Activated CD4-positive, alpha-beta T cell treated with anti-CD3 and anti-CD28 coated beads, Interleukin-2, amount 10 ng/mL, durations not matched to agents 7 days and 5 days (primary cell): ENCODE measurements at regions not wholly inside any gene's neighbourhood (a gene's known extent, or its start where the extent isn't known, plus 50 kb on each side); places are given as distances from the start of the nearest gene placed in this dataset.

Source experiments
- CTCF ChIA-PET: fragments of 350-600 bp; sonication (Branson Sonifier 250); formaldehyde crosslinking; loops from one replicate; lab custom pipeline; 2021; ENCODE audit warnings: antibody characterized with exemption; lab: Charles Lee
- POLR2A ChIA-PET: fragments of 350-600 bp; sonication (Branson Sonifier 250); formaldehyde crosslinking; loops from one replicate; lab custom pipeline; 2021; ENCODE audit warnings: antibody characterized with exemption; lab: Charles Lee
- DNase-seq: peaks from one replicate; pipeline ENCODE4 v3.0.0-alpha.2; 2020
- H3K27ac Mint-ChIP-seq: one replicate; pipeline ENCODE4 v1.8.0; 2021; ENCODE audit warnings: mild to moderate bottlenecking, moderate library complexity, mixed read lengths
- H3K27me3 Mint-ChIP-seq: one replicate; pipeline ENCODE4 v1.8.0; 2021; ENCODE audit warnings: mixed read lengths
- H3K36me3 Mint-ChIP-seq: one replicate; pipeline ENCODE4 v1.8.0; 2021; ENCODE audit warnings: low read depth, mixed read lengths
- H3K4me1 Mint-ChIP-seq: one replicate; pipeline ENCODE4 v1.8.0; 2021; ENCODE audit warnings: mixed read lengths
- H3K4me3 Mint-ChIP-seq: one replicate; pipeline ENCODE4 v1.8.0; 2021; ENCODE audit warnings: mild to moderate bottlenecking, moderate library complexity, mixed read lengths
- H3K9me3 Mint-ChIP-seq: one replicate; pipeline ENCODE4 v1.8.0; 2021; ENCODE audit warnings: mixed read lengths

GRCh38 chr2:45182667-45183295 lies 173.5 kb upstream of the SIX2 start:
- H3K36me3 Mint-ChIP-seq = no peaks in the 10 kb centered on the region
- no peak overlapping the region for H3K4me3 Mint-ChIP-seq
- DNase-seq = no peak
- H3K4me1 Mint-ChIP-seq = no peaks in the 10 kb centered on the region
- POLR2A ChIA-PET = no interaction called here
- CTCF ChIA-PET = no interaction called here
- H3K27me3 Mint-ChIP-seq = peaks cover 15% of the 10 kb centered on the region
- H3K9me3 Mint-ChIP-seq = no peaks in the 10 kb centered on the region
- H3K27ac Mint-ChIP-seq = no peak overlapping the region

- no peak overlapping the region for H3K27ac Mint-ChIP-seq
- H3K9me3 Mint-ChIP-seq = no peaks in the 10 kb centered on the region
- peaks cover 26% of the 10 kb centered on the region for H3K27me3 Mint-ChIP-seq
- H3K4me3 Mint-ChIP-seq = no peak overlapping the region
- CTCF ChIA-PET = no interaction called here
- H3K36me3 Mint-ChIP-seq = no peaks in the 10 kb centered on the region
- POLR2A ChIA-PET = no interaction called here
- no peaks in the 10 kb centered on the region for H3K4me1 Mint-ChIP-seq
- no peak for DNase-seq
Measured at GRCh38 chr2:45180779-45181178, 171.5 kb upstream of the SIX2 start.

- ChIA-PET CTCF (no interaction called here), POLR2A (no interaction called here)
- Mint-ChIP-seq H3K4me1 (no peaks in the 10 kb centered on the region), H3K27me3 (peaks cover 26% of the 10 kb centered on the region), H3K9me3 (no peaks in the 10 kb centered on the region), H3K27ac (no peak overlapping the region), H3K36me3 (no peaks in the 10 kb centered on the region), H3K4me3 (no peak overlapping the region)
- DNase-seq = no peak
Measured at GRCh38 chr2:45180033-45180746, 170.9 kb upstream of the SIX2 start.

GRCh38 chr2:45178854-45179253 lies 169.6 kb upstream of the SIX2 start:
- no peaks in the 10 kb centered on the region for H3K9me3 Mint-ChIP-seq
- H3K4me3 Mint-ChIP-seq = no peak overlapping the region
- CTCF ChIA-PET = no interaction called here
- no peaks in the 10 kb centered on the region for H3K36me3 Mint-ChIP-seq
- POLR2A ChIA-PET = no interaction called here
- no peak overlapping the region for H3K27ac Mint-ChIP-seq
- peaks cover 33% of the 10 kb centered on the region for H3K27me3 Mint-ChIP-seq
- DNase-seq = no peak
- no peaks in the 10 kb centered on the region for H3K4me1 Mint-ChIP-seq

- ChIA-PET POLR2A (no interaction called here), CTCF (no interaction called here)
- H3K4me1 Mint-ChIP-seq = no peaks in the 10 kb centered on the region
- H3K36me3 Mint-ChIP-seq = no peaks in the 10 kb centered on the region
- H3K27ac Mint-ChIP-seq = no peak overlapping the region
- H3K4me3 Mint-ChIP-seq = no peak overlapping the region
- no peak for DNase-seq
- H3K9me3 Mint-ChIP-seq = no peaks in the 10 kb centered on the region
- peaks cover 38% of the 10 kb centered on the region for H3K27me3 Mint-ChIP-seq
Measured at GRCh38 chr2:45178359-45178758, 169.1 kb upstream of the SIX2 start.

- no peak for DNase-seq
- no peaks in the 10 kb centered on the region for H3K4me1 Mint-ChIP-seq
- no peak overlapping the region for H3K4me3 Mint-ChIP-seq
- peaks cover 42% of the 10 kb centered on the region for H3K27me3 Mint-ChIP-seq
- CTCF ChIA-PET = no interaction called here
- H3K9me3 Mint-ChIP-seq = no peaks in the 10 kb centered on the region
- H3K27ac Mint-ChIP-seq = no peak overlapping the region
- POLR2A ChIA-PET = no interaction called here
- no peaks in the 10 kb centered on the region for H3K36me3 Mint-ChIP-seq
Measured at GRCh38 chr2:45177870-45178269, 168.6 kb upstream of the SIX2 start.

GRCh38 chr2:45176390-45176789 lies 167.1 kb upstream of the SIX2 start:
- Mint-ChIP-seq H3K36me3 (no peaks in the 10 kb centered on the region), H3K4me1 (no peaks in the 10 kb centered on the region), H3K27me3 (peaks cover 56% of the 10 kb centered on the region), H3K27ac (no peak overlapping the region), H3K4me3 (no peak overlapping the region), H3K9me3 (no peaks in the 10 kb centered on the region)
- ChIA-PET POLR2A (no interaction called here), CTCF (no interaction called here)
- no peak for DNase-seq

GRCh38 chr2:45173513-45173912 lies 164.3 kb upstream of the SIX2 start:
- peaks cover 5% of the 10 kb centered on the region for H3K4me1 Mint-ChIP-seq
- DNase-seq = no peak
- peaks cover 67% of the 10 kb centered on the region for H3K27me3 Mint-ChIP-seq
- H3K36me3 Mint-ChIP-seq = no peaks in the 10 kb centered on the region
- H3K9me3 Mint-ChIP-seq = no peaks in the 10 kb centered on the region
- ChIA-PET CTCF (no interaction called here), POLR2A (no interaction called here)
- H3K4me3 Mint-ChIP-seq = no peak overlapping the region
- H3K27ac Mint-ChIP-seq = no peak overlapping the region

- DNase-seq = no peak
- no peaks in the 10 kb centered on the region for H3K9me3 Mint-ChIP-seq
- ChIA-PET POLR2A (no interaction called here), CTCF (no interaction called here)
- H3K27me3 Mint-ChIP-seq = peaks cover 73% of the 10 kb centered on the region
- no peak overlapping the region for H3K27ac Mint-ChIP-seq
- H3K4me3 Mint-ChIP-seq = no peak overlapping the region
- H3K36me3 Mint-ChIP-seq = no peaks in the 10 kb centered on the region
- peaks cover 7% of the 10 kb centered on the region for H3K4me1 Mint-ChIP-seq
Measured at GRCh38 chr2:45172760-45173392, 163.6 kb upstream of the SIX2 start.

- Mint-ChIP-seq H3K4me1 (peaks cover 7% of the 10 kb centered on the region), H3K36me3 (no peaks in the 10 kb centered on the region), H3K4me3 (no peak overlapping the region), H3K9me3 (no peaks in the 10 kb centered on the region), H3K27ac (no peak overlapping the region), H3K27me3 (peaks cover 76% of the 10 kb centered on the region)
- no peak for DNase-seq
- POLR2A ChIA-PET = no interaction called here
- CTCF ChIA-PET = no interaction called here
Measured at GRCh38 chr2:45172142-45172541, 162.9 kb upstream of the SIX2 start.

- H3K9me3 Mint-ChIP-seq = no peaks in the 10 kb centered on the region
- H3K36me3 Mint-ChIP-seq = no peaks in the 10 kb centered on the region
- no peak overlapping the region for H3K27ac Mint-ChIP-seq
- POLR2A ChIA-PET = no interaction called here
- H3K4me3 Mint-ChIP-seq = no peak overlapping the region
- peaks cover 73% of the 10 kb centered on the region for H3K27me3 Mint-ChIP-seq
- DNase-seq = no peak
- H3K4me1 Mint-ChIP-seq = peaks cover 7% of the 10 kb centered on the region
- CTCF ChIA-PET = interaction anchor here (0.6 kb wide), 1 partner anchor 70 kb away, joined by 3 read pairs; no protein-coding TSS in a partner anchor
Measured at GRCh38 chr2:45171136-45171501, 161.9 kb upstream of the SIX2 start.

- H3K4me3 Mint-ChIP-seq = no peak overlapping the region
- H3K27ac Mint-ChIP-seq = no peak overlapping the region
- H3K27me3 Mint-ChIP-seq = peaks cover 76% of the 10 kb centered on the region
- H3K4me1 Mint-ChIP-seq = peaks cover 7% of the 10 kb centered on the region
- no peaks in the 10 kb centered on the region for H3K9me3 Mint-ChIP-seq
- CTCF ChIA-PET = no interaction called here
- H3K36me3 Mint-ChIP-seq = no peaks in the 10 kb centered on the region
- POLR2A ChIA-PET = no interaction called here
- DNase-seq = no peak
Measured at GRCh38 chr2:45170191-45171135, 161.2 kb upstream of the SIX2 start.
